H9 (cell line): ENCODE measurements at regions not wholly inside any gene's neighbourhood (a gene's known extent, or its start where the extent isn't known, plus 50 kb on each side); places are given as distances from the start of the nearest gene placed in this dataset.

Experiments used
- DNase-seq: peaks from one replicate; pipeline ENCODE4 v3.0.0-alpha.2; 2017
- H2AFZ ChIP-seq: one replicate; pipeline ENCODE4 v1.6.1; 2013; ENCODE audit warnings: mild to moderate bottlenecking, low read length, control low read depth, moderate library complexity
- H2AK5ac ChIP-seq: 2 replicates; pipeline ENCODE4 v1.6.1; 2013; ENCODE audit warnings: low read length, control low read depth, mixed read lengths; ENCODE audit not compliant: insufficient read length
- H2BK120ac ChIP-seq: one replicate; pipeline ENCODE4 v1.6.1; 2013; ENCODE audit warnings: low read depth, mild to moderate bottlenecking, low read length, control low read depth, inconsistent platforms; ENCODE audit not compliant: poor library complexity, severe bottlenecking
- H2BK12ac ChIP-seq: 2 replicates; pipeline ENCODE4 v1.6.1; 2013; ENCODE audit warnings: low read length, control low read depth, mixed read lengths, low read depth; ENCODE audit not compliant: insufficient read length
- H2BK15ac ChIP-seq: 2 replicates; pipeline ENCODE4 v1.6.1; 2013; ENCODE audit warnings: low read depth, low read length, control low read depth
- H2BK20ac ChIP-seq: one replicate; pipeline ENCODE4 v1.6.1; 2013; ENCODE audit warnings: low read depth, mild to moderate bottlenecking, low read length, control low read depth, inconsistent platforms; ENCODE audit not compliant: poor library complexity, severe bottlenecking
- H2BK5ac ChIP-seq: 2 replicates; pipeline ENCODE4 v1.6.1; 2013; ENCODE audit warnings: low read length, control low read depth, mixed read lengths; ENCODE audit not compliant: insufficient read length
- H3K14ac ChIP-seq: 2 replicates; pipeline ENCODE4 v1.6.1; 2013; ENCODE audit warnings: low read length, control low read depth; ENCODE audit not compliant: insufficient read depth
- H3K18ac ChIP-seq: 2 replicates; pipeline ENCODE4 v1.6.1; 2013; ENCODE audit warnings: low read depth, mild to moderate bottlenecking, mixed read lengths, low read length, control low read depth; ENCODE audit not compliant: insufficient read length
- H3K23ac ChIP-seq: 2 replicates; pipeline ENCODE4 v1.6.1; 2013; ENCODE audit warnings: low read length, control low read depth, mixed read lengths, low read depth; ENCODE audit not compliant: insufficient read length
- H3K23me2 ChIP-seq: 2 replicates; pipeline ENCODE4 v1.6.1; 2013; ENCODE audit warnings: low read depth, mild to moderate bottlenecking, mixed read lengths, low read length, control low read depth; ENCODE audit not compliant: insufficient read length, poor library complexity, severe bottlenecking
- H3K27ac ChIP-seq: 2 replicates; pipeline ENCODE4 v1.5.1; 2013; ENCODE audit warnings: low read length, control low read depth, mixed read lengths, low read depth; ENCODE audit not compliant: insufficient read length
- H3K27me3 ChIP-seq: 2 replicates; pipeline ENCODE4 v1.6.1; 2013; ENCODE audit warnings: low read length, control low read depth, inconsistent platforms; ENCODE audit not compliant: insufficient read depth
- H3K4ac ChIP-seq: 2 replicates; pipeline ENCODE4 v1.6.1; 2013; ENCODE audit warnings: low read depth, mild to moderate bottlenecking, control low read depth, inconsistent platforms, low read length, moderate library complexity
- H3K4me1 ChIP-seq: 2 replicates; pipeline ENCODE4 v1.6.1; 2013; ENCODE audit warnings: low read length, control low read depth, inconsistent platforms; ENCODE audit not compliant: insufficient read depth
- H3K4me2 ChIP-seq: 2 replicates; pipeline ENCODE4 v1.6.1; 2013; ENCODE audit warnings: low read length, control low read depth, mixed read lengths; ENCODE audit not compliant: insufficient read length, insufficient read depth
- H3K56ac ChIP-seq: 2 replicates; pipeline ENCODE4 v1.6.1; 2013; ENCODE audit warnings: low read depth, mild to moderate bottlenecking, mixed read lengths, low read length, control low read depth; ENCODE audit not compliant: insufficient read length
- H3K79me1 ChIP-seq: 2 replicates; pipeline ENCODE4 v1.6.1; 2013; ENCODE audit warnings: low read depth, mild to moderate bottlenecking, moderate library complexity, low read length, control low read depth, inconsistent platforms; ENCODE audit not compliant: insufficient read depth, poor library complexity, severe bottlenecking
- H3K79me2 ChIP-seq: 2 replicates; pipeline ENCODE4 v1.6.1; 2013; ENCODE audit warnings: low read length, control low read depth, inconsistent platforms; ENCODE audit not compliant: insufficient read depth
- H3K9ac ChIP-seq: 2 replicates; pipeline ENCODE4 v1.6.1; 2013; ENCODE audit warnings: low read length, control low read depth, mixed read lengths; ENCODE audit not compliant: insufficient read length; ENCODE audit errors: extremely low read depth
- H3K9me3 ChIP-seq: one replicate; pipeline ENCODE4 v1.6.1; 2013; ENCODE audit warnings: low read depth, low read length, inconsistent platforms; ENCODE audit not compliant: control insufficient read depth
- H3T11ph ChIP-seq: one replicate; pipeline ENCODE4 v1.6.1; 2013; ENCODE audit warnings: mild to moderate bottlenecking, low read length, control low read depth, inconsistent platforms
- H4K20me1 ChIP-seq: one replicate; pipeline ENCODE4 v1.6.1; 2013; ENCODE audit not compliant: control insufficient read depth, insufficient read length, insufficient read depth
- H4K5ac ChIP-seq: 2 replicates; pipeline ENCODE4 v1.6.1; 2013; ENCODE audit warnings: low read depth, mild to moderate bottlenecking, mixed read lengths, low read length, control low read depth; ENCODE audit not compliant: insufficient read length
- H4K8ac ChIP-seq: replicated peaks from 2 replicates; pipeline ENCODE4 v1.6.1; 2013; ENCODE audit warnings: low read length, control low read depth, mixed read lengths, low read depth; ENCODE audit not compliant: insufficient read length
- H4K91ac ChIP-seq: 2 replicates; pipeline ENCODE4 v1.6.1; 2013; ENCODE audit warnings: low read depth, mild to moderate bottlenecking, moderate library complexity, mixed read lengths, low read length, control low read depth; ENCODE audit not compliant: insufficient read length
- H3K27ac Mint-ChIP-seq, 3 experiments: 2 replicates in 2 of 3; 3 replicates in 1 of 3; pipeline ENCODE4 v1.8.0; 2020 to 2021; ENCODE audit warnings: mixed read lengths in 3 of 3, mild to moderate bottlenecking in 1 of 3, moderate library complexity in 1 of 3
- H3K27me3 Mint-ChIP-seq: 2 replicates; pipeline ENCODE4 v1.8.0; 2021; ENCODE audit warnings: low read depth, mild to moderate bottlenecking, moderate library complexity, mixed read lengths
- H3K36me3 Mint-ChIP-seq, 3 experiments: 2 replicates in 2 of 3; 3 replicates in 1 of 3; pipeline ENCODE4 v1.8.0; 2020 to 2021; ENCODE audit warnings: low read depth in 3 of 3, mixed read lengths in 3 of 3; ENCODE audit not compliant: insufficient read depth in 1 of 3
- H3K4me1 Mint-ChIP-seq, 2 experiments: 2 replicates each; pipeline ENCODE4 v1.8.0; 2020; ENCODE audit warnings: mixed read lengths in 2 of 2
- H3K4me3 Mint-ChIP-seq, 2 experiments: 2 replicates in 1 of 2; 3 replicates in 1 of 2; pipeline ENCODE4 v1.8.0; 2020 to 2021; ENCODE audit warnings: mild to moderate bottlenecking in 2 of 2, mixed read lengths in 2 of 2, moderate library complexity in 1 of 2
- H3K9me3 Mint-ChIP-seq, 2 experiments: 2 replicates in 1 of 2; 3 replicates in 1 of 2; pipeline ENCODE4 v1.8.0; 2020; ENCODE audit warnings: mild to moderate bottlenecking in 2 of 2, mixed read lengths in 2 of 2, moderate library complexity in 1 of 2
- WGBS: extraction: QIAGEN DNeasy Blood & Tissue Kit; methylation state at CpG from one replicate; pipeline ENCODE4 v1.1.7; 2013; ENCODE audit warnings: missing lambda C conversion rate, low lambda C conversion rate, mixed read lengths; ENCODE audit not compliant: insufficient read length; ENCODE audit errors: extremely low coverage; 5-methylcytosine and 5-hydroxymethylcytosine counted together
- TF ChIP-seq, protein P1 (sequence below): fragments of 200-600 bp; sonication (generic); conservative IDR thresholded peaks from 3 replicates; pipeline ENCODE4 v1.8.0; 2021; ENCODE audit warnings: antibody characterized with exemption, mild to moderate bottlenecking

DNA sequence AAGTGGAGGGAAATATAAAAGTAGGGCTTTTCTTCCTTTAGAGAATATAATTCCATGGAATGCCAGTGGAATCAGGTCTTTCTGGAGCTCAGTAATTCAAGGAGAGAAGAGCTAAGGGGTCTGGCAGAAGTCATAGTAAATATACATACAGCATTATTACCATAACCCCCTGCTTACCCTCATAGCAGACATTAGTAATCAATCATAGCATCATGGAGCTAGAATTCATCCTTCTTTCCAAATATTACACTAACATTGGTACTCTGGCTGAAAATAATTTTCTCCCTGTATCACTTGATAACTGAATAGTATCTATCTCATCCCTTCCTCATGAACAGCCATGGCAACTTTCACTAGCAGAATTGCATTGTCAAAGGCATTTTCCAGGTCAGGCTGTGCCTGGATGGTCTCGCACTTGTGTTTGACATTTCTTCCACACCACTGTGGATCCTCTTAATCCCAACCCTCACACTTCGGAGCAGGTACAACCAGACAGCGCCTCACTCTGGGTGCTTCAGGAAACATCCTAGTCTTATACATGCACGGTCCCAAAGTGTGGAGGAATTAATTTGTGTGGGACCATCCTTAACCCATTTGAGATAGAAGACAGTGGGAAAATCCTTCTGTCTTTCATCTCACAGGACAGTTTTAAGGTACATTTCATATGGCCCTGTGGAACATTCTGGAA is 84.2 kb upstream of the SEC11C start:
- Mint-ChIP-seq H3K36me3 (no peaks in the 10 kb centered on the region; a peak in 1 of 7 replicates), H3K27me3 (no peaks in the 10 kb centered on the region), H3K9me3 (no peaks in the 10 kb centered on the region), H3K27ac (no peak overlapping the region), H3K4me1 (peaks cover 6 to 9% of the 10 kb centered on the region in 2 experiments), H3K4me3 (no peak overlapping the region)
- Histone ChIP-seq H3K4ac (no peak overlapping the region), H3K4me1 (no peaks in the 10 kb centered on the region), H3K27me3 (no peaks in the 10 kb centered on the region), H3K4me2 (no peak overlapping the region), H4K8ac (no peak overlapping the region), H3K79me1 (no peaks in the 10 kb centered on the region), H2BK15ac (no peak overlapping the region), H2AK5ac (no peak overlapping the region), H2AFZ (no peak overlapping the region), H3T11ph (no peak overlapping the region), H3K9me3 (no peaks in the 10 kb centered on the region), H3K79me2 (no peaks in the 10 kb centered on the region), H2BK20ac (no peak overlapping the region), H3K23me2 (no peaks in the 10 kb centered on the region), H4K5ac (no peak overlapping the region), H3K56ac (no peak overlapping the region), H3K27ac (no peak overlapping the region), H3K18ac (no peak overlapping the region), H2BK5ac (no peak overlapping the region), H3K23ac (no peak overlapping the region), H3K9ac (no peak overlapping the region), H2BK120ac (no peak overlapping the region), H4K20me1 (no peaks in the 10 kb centered on the region), H4K91ac (no peak overlapping the region), H3K14ac (no peak overlapping the region), H2BK12ac (no peak overlapping the region)
- whole genome bisulfite sequencing: no CpG with 5 or more reads among the region's 4 CpGs
- TF ChIP-seq, protein P1, sequence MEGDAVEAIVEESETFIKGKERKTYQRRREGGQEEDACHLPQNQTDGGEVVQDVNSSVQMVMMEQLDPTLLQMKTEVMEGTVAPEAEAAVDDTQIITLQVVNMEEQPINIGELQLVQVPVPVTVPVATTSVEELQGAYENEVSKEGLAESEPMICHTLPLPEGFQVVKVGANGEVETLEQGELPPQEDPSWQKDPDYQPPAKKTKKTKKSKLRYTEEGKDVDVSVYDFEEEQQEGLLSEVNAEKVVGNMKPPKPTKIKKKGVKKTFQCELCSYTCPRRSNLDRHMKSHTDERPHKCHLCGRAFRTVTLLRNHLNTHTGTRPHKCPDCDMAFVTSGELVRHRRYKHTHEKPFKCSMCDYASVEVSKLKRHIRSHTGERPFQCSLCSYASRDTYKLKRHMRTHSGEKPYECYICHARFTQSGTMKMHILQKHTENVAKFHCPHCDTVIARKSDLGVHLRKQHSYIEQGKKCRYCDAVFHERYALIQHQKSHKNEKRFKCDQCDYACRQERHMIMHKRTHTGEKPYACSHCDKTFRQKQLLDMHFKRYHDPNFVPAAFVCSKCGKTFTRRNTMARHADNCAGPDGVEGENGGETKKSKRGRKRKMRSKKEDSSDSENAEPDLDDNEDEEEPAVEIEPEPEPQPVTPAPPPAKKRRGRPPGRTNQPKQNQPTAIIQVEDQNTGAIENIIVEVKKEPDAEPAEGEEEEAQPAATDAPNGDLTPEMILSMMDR: peak; percentile 73
- DNase-seq: peak; percentile 51
